ENCODE measurements at regions not wholly inside any gene's neighbourhood (a gene's known extent, or its start where the extent isn't known, plus 50 kb on each side); places are given as distances from the start of the nearest gene placed in this dataset.
A peak's percentile ranks its signal among the peaks of the same experiment; 100 is the strongest.

- DNase-seq = no peak
Measured at GRCh38 chr2:48108455-48108854, 202.2 kb upstream of the FBXO11 start.

GRCh38 chr2:48109491-48110204 is 203.3 kb upstream of the FBXO11 start:
- no peak for DNase-seq

GRCh38 chr2:48110492-48110891 is 204.0 kb upstream of the FOXN2 start:
- no peak for DNase-seq

GRCh38 chr2:48112911-48113680 is 201.4 kb upstream of the FOXN2 start:
- DNase-seq = peak; percentile 33

DNA sequence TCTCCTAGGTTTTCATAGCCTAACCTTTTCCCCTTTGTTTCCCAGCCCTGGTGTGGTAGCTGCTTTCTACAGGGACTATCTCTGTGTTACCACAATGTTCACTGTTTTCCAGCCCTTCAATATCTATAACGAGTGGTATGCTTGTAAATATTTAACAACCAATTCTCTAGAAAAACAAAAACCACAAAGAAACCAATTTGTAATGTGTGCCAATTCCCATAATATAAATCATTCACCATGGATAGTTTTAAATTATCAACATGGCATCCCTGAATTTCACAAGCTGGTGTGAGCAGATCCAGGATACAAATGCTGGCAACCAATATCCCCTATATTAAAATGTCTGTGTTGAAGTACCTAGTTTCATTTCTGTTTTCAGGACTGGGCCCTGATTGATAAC is 200.7 kb upstream of the FOXN2 start:
- no peak for DNase-seq

DNA sequence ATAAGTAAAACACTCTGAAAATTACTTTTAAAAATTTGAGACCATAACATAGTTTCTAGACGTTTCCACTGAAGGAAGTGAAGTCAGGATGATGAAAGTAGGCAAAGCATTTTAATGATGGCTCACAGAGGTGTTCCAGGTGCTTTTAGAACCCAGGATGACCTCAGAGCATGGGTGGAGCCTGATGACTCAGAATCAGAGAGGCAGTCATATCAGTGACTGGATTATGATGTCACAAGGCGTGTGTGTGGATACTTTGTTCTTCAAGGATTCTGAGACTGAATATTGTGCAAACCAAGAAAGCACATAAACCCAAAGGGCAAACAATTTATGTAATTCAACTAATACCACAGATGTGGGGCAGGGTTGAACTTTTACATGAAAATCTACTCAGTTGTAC is 200.2 kb upstream of the FOXN2 start:
- DNase-seq = peak; percentile 37

GRCh38 chr2:48116497-48116896 is 198.0 kb upstream of the FOXN2 start:
- DNase-seq = no peak

DNA sequence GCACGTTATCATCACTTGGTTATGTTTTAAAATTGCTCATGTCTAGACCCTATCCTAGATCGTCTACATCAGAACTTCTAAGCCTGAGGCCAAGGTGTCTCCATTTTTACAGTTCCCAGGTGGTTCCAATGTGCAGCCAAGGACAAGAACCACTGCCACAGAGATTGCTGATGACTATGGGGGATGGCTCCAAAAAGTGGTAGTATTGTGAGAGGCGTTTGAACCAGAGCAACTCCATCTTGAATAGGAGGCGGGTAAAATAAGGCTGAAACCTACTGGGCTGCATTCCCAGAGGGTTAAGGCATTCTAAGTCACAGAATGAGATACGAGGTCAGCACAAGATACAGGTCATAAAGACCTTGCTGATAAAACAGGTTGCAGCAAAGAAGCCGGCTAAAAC is 195.6 kb upstream of the FOXN2 start:
- no peak for DNase-seq

DNA sequence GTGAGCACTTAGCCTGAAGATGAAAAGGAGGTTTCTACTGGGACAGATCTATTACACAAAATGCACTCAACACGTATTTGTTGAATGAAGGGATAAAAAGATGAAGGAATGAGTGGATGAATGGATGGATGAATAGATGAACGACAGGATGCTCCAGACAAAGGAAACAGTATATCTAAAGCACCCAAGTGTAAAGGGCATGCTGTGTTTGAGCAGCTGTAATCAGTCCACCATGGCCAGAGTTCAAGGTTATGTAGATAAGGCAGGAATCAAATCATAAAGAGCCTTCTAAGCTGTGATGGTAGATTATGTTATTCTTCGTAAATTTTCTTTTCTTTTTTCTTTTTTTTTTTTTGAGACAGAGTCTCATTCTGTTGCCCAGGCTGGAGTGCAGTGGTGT is 194.4 kb upstream of the FOXN2 start:
- DNase-seq = no peak

DNA sequence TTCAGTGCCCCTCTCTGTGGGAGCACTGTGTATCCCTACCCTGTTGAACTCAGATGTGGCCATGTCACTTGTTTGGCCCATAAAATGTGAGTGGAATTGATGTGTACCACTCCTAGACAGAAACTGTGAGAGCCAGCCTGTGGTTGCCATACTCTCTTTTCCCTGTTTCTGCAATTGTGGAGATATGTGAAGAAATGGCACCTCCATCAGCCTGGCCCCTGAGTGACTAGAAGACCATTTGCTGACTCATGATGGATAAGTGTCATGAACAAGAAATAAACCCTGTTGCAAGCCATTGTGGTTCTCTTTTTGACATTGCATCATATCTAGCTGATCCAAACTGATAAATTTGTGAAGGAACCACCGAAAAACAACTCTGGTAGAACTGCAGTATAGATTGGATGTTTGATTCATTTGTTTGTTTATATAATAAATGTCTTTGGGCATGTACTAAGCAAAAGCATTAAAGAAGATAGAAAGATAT is 193.7 kb upstream of the FOXN2 start:
- peak; percentile 68 for DNase-seq

GRCh38 chr2:48122166-48122565 is 192.3 kb upstream of the FOXN2 start:
- no peak for DNase-seq

- no peak for DNase-seq
Measured at GRCh38 chr2:48124592-48124991, 189.9 kb upstream of the FOXN2 start.

GRCh38 chr2:48126162-48126561 is 188.3 kb upstream of the FOXN2 start:
- DNase-seq = no peak

- DNase-seq = no peak
Measured at GRCh38 chr2:48127612-48128191, 186.8 kb upstream of the FOXN2 start.

DNA sequence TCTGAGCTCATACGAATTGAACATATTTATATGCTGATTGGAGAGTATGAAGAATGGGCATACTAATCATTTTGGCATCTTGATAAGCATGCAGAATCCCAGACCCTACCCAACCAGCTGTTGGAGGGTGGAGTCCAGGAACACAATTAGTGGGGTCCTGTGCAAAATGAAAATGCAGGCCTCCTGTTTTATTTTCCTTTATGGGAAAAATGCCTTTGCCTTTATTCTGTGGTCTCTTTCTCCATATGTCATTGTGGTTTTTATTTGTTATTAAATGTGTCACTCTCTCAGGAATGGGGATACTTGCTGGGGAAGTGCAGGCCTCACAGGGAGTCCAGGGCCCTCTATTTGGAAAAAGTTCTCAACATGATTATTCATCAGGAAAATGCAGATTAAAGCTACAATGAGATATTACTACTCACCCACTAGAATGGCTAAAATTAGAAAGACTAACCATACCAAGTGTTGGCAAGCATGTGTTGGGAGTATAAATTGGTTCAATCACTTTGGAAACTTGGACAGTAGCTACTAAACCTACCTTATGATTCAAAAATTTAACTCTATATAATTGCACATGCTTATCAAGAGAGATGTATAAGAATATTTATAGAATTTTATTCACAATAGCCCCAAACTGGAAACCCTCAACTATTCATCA is 185.1 kb upstream of the FOXN2 start:
- no peak for DNase-seq

DNA sequence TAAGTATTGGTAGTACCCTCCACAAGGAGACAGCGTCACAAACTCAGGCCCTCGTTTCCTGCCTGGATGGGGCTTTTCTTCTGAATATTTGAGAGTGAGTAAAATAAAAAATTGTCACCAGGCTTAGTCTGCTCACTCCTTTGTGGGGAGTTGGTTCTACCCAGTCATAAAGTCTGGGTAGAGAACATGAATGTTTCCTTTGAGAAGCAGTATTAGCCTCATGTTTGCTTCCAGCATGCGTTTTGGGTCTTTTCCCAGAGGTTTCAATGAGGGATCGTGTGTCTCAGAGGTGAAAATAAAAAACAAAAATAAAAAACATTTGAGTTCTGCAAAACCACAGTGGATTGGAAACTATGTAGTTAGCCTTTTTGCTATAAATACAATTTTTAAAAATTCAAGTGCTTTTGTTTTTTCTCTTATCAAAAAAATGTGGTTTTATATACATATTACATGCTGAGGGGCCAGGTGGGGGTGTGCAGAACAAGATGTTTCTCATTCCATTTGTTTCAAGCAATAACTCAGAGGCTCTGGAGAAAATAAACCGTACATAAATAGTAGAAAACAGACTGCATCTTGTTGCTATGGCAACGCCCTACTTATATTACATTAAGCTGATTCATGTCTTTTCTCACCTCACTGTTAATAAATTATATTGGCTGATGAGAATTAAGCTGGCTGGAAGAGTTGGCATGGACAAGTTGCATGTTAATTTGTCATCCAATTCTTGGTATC is 182.8 kb upstream of the FOXN2 start:
- no peak for DNase-seq

DNA sequence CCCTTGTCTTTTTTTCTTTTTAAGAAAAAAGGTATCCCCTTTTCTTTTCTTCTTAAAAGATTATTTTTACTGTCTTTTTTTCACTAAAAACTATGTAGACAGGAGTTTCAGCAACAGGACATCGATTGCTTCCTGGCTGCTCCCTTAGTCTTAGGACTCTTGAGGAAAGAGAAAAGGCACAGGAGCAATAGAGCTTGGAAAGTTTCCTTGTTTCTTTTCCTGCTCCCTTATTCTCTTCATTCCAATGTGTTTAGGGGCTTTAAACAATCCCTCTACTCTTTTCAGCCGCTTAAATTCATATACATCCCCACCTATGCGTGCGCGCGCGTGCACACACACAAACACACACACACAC is 182.2 kb upstream of the FOXN2 start:
- DNase-seq = no peak

GRCh38 chr2:48134704-48135103 is 179.8 kb upstream of the FOXN2 start:
- peak; percentile 42 for DNase-seq

DNA sequence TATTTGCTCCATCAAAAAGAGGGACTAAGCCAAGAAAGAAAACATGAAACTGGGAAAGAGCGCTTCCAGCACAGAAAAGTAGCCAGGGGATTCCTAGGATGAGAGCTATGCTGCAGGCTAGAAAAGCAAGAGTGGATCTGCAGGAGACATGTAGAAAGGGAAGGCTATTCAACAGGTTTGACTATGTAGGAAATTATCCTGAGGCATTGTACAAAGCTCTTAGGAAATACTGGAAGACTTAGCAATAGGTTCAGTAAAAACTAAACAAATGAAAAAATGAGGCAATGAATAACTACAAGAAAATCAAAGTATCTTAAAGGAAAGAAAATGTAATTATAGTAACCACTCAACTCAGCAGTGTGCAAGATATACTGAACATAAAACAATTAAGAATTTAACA is 178.7 kb upstream of the FOXN2 start:
- no peak for DNase-seq

- DNase-seq = no peak
Measured at GRCh38 chr2:48137829-48138228, 176.7 kb upstream of the FOXN2 start.

DNA sequence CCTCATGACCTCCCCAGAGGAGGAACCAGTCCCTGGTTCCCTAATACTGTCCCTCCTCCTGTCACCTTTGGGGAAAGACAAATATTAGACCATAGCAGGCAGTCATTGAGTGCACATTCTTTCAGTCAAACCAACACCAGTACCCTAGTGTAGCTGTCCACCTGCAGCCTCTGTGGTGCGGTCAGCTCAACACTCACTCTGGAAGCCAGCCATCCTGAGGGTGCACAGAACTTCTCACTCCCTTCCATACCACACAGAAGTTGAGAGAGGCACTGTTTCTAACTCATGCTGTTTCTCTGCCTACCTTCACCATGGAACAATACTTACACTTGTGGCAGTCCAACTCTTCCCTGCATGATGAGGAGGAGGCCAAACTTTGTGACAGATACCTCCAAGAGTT is 175.6 kb upstream of the FOXN2 start:
- DNase-seq = no peak

- DNase-seq = no peak
Measured at GRCh38 chr2:48140586-48140985, 173.9 kb upstream of the FOXN2 start.

- peak; percentile 70 for DNase-seq
Measured at GRCh38 chr2:48144777-48145176, 169.7 kb upstream of the FOXN2 start.

Measured in hematopoietic multipotent progenitor cell treated with erythropoietin and hydrocortisone succinate and interleukin-3 and kit ligand, for 8 days (in vitro differentiated cells).